Endothelial cell of umbilical vein (primary cell): ENCODE measurements at regions not wholly inside any gene's neighbourhood (a gene's known extent, or its start where the extent isn't known, plus 50 kb on each side); places are given as distances from the start of the nearest gene placed in this dataset.

ENCODE experiments used
- BruUV-seq: library from RNA; stranded (reverse); fragments of 400-500 nt; replicated peaks from 2 replicates; lab custom pipeline; 2021; lab: Mats Ljungman, UMichigan
- CTCF ChIA-PET: fragments of 300-600, 350-600 bp; sonication (Branson Sonifier 250); formaldehyde crosslinking; loops from one replicate; lab custom pipeline; 2021; ENCODE audit warnings: antibody characterized with exemption, inconsistent platforms; lab: Charles Lee
- POLR2A ChIA-PET: fragments of 300-600, 350-600 bp; sonication (Branson Sonifier 250); formaldehyde crosslinking; loops from one replicate; lab custom pipeline; 2021; ENCODE audit warnings: antibody characterized with exemption, inconsistent platforms; lab: Charles Lee
- DNase-seq: peaks from one replicate; pipeline ENCODE4 v3.0.0-alpha.2; 2011; ENCODE audit warnings: low read depth, low spot score
- FAIRE-seq: peaks from 2 replicates; lab custom pipeline; 2011; peaks lifted over from hg19 to GRCh38; lab: Jason Lieb, UNC
- H2AFZ ChIP-seq: 2 replicates; pipeline ENCODE4 v1.6.0; 2012; ENCODE audit warnings: low read depth, low read length, control low read depth, inconsistent platforms
- H3K27ac ChIP-seq: 2 replicates; pipeline ENCODE4 v1.5.1; 2011; ENCODE audit warnings: low read depth, mild to moderate bottlenecking, control low read depth, low read length, moderate library complexity; ENCODE audit not compliant: insufficient read depth
- H3K27me3 ChIP-seq, 2 experiments: 2 replicates each; pipeline versions ENCODE4 v1.6.0 to v1.6.1; 2011; ENCODE audit warnings: low read length in 2 of 2, mixed read lengths in 1 of 2; ENCODE audit not compliant: control insufficient read depth in 2 of 2, insufficient read depth in 2 of 2
- H3K36me3 ChIP-seq, 2 experiments: 2 replicates in 1 of 2; 3 replicates in 1 of 2; pipeline ENCODE4 v1.5.1; 2011; ENCODE audit warnings: low read length in 2 of 2, mild to moderate bottlenecking in 1 of 2, moderate library complexity in 1 of 2; ENCODE audit not compliant: control insufficient read depth in 2 of 2, insufficient read depth in 2 of 2; ENCODE audit errors: extremely low read depth in 1 of 2
- H3K4me1 ChIP-seq: 3 replicates; pipeline ENCODE4 v1.5.1; 2011; ENCODE audit warnings: mild to moderate bottlenecking, low read length; ENCODE audit not compliant: control insufficient read depth, insufficient read depth; ENCODE audit errors: extremely low read depth
- H3K4me2 ChIP-seq: 2 replicates; pipeline ENCODE4 v1.6.1; 2011; ENCODE audit warnings: low read length, control low read depth, mixed read lengths; ENCODE audit not compliant: insufficient read depth
- H3K4me3 ChIP-seq, 3 experiments: fragments of 200-600 bp in 1 of 3; sonication (generic), shearing (Covaris generic) in 1 of 3; replicated peaks in 1 of 3; 2 replicates each; pipeline ENCODE4 v1.5.1; 2011 to 2016; ENCODE audit warnings: control low read depth in 3 of 3, low read length in 3 of 3, mild to moderate bottlenecking in 2 of 3, inconsistent platforms in 1 of 3, low read depth in 1 of 3, moderate library complexity in 1 of 3; ENCODE audit not compliant: insufficient read depth in 1 of 3
- H3K79me2 ChIP-seq: 2 replicates; pipeline ENCODE4 v1.6.0; 2012; ENCODE audit warnings: low read length, inconsistent platforms; ENCODE audit not compliant: control insufficient read depth, insufficient read depth
- H3K9ac ChIP-seq: replicated peaks from 2 replicates; pipeline ENCODE3; 2011; ENCODE audit warnings: low read length, control low read depth; ENCODE audit not compliant: insufficient read depth; ENCODE audit errors: extremely low read depth
- H3K9me1 ChIP-seq: replicated peaks from 3 replicates; pipeline ENCODE4 v1.6.0; 2011; ENCODE audit warnings: mild to moderate bottlenecking, low read length; ENCODE audit not compliant: control insufficient read depth, insufficient read depth; ENCODE audit errors: extremely low read depth
- H3K9me3 ChIP-seq: replicated peaks from 2 replicates; pipeline ENCODE4 v1.5.1; 2012; ENCODE audit warnings: low read length, inconsistent platforms; ENCODE audit not compliant: control insufficient read depth, insufficient read depth
- H4K20me1 ChIP-seq: replicated peaks from 2 replicates; pipeline ENCODE3; 2011; ENCODE audit warnings: mild to moderate bottlenecking, low read length; ENCODE audit not compliant: control insufficient read depth, insufficient read depth; ENCODE audit errors: extremely low read depth
- EZH2 ChIP-seq: IDR thresholded peaks from 2 replicates; pipeline ENCODE4 v1.6.1; 2012; ENCODE audit warnings: borderline replicate concordance, low read depth, mild to moderate bottlenecking, moderate library complexity, low read length, inconsistent platforms; ENCODE audit not compliant: severe bottlenecking
- FOS ChIP-seq: IDR thresholded peaks from 2 replicates; pipeline ENCODE4 v1.6.1; 2011; ENCODE audit warnings: mild to moderate bottlenecking, low read length, moderate library complexity, borderline replicate concordance; ENCODE audit not compliant: insufficient read depth
- GATA2 ChIP-seq: IDR thresholded peaks from 2 replicates; pipeline ENCODE4 v1.7.0; 2011; ENCODE audit warnings: low read depth, mild to moderate bottlenecking, moderate library complexity, mixed read lengths, low read length; ENCODE audit not compliant: insufficient read length, insufficient read depth
- JUN ChIP-seq: IDR thresholded peaks from 2 replicates; pipeline ENCODE4 v1.6.1; 2011; ENCODE audit warnings: borderline replicate concordance, low read depth; ENCODE audit not compliant: insufficient read length, insufficient read depth
- MYC ChIP-seq: IDR thresholded peaks from one replicate; pipeline ENCODE4 v1.6.1; 2011; ENCODE audit warnings: mild to moderate bottlenecking, low read depth, low read length
- POLR2A ChIP-seq: IDR thresholded peaks from 2 replicates; pipeline ENCODE4 v1.6.1; 2012; ENCODE audit warnings: low read depth, mild to moderate bottlenecking, control low read depth, low read length
- POLR2AphosphoS5 ChIP-seq: IDR thresholded peaks from 2 replicates; pipeline ENCODE4 v1.6.1; 2012; ENCODE audit warnings: low read depth, mild to moderate bottlenecking, control low read depth, low read length, moderate library complexity; ENCODE audit not compliant: insufficient read depth
- dilution Hi-C: fragments of 300-500 bp; cut with MboI; formaldehyde crosslinking; loops from one replicate; pipeline ENCODE4 v1.15.0; 2019; ENCODE audit warnings: low sequenced_read_pairs; ENCODE audit not compliant: extremely low pct_ligation_motif_present
- intact Hi-C: fragments of 100-400 bp; cut with micrococcal nuclease; formaldehyde crosslinking; loops from one replicate; pipeline ENCODE4 v1.10.0; 2022
- TF ChIP-seq, protein P1 (sequence below), 2 donors: IDR thresholded peaks; 1 replicate in 1 of 2; 2 replicates in 1 of 2; pipeline ENCODE4 v1.5.1; 2011; ENCODE audit warnings: low read length in 2 of 2, mild to moderate bottlenecking in 2 of 2, moderate library complexity in 2 of 2, control low read depth in 1 of 2, inconsistent platforms in 1 of 2, low read depth in 1 of 2; ENCODE audit not compliant: insufficient read depth in 1 of 2; ENCODE audit errors: extremely low read depth in 1 of 2
- TF ChIP-seq, protein P2 (sequence below): IDR thresholded peaks from 2 replicates; pipeline ENCODE4 v1.6.1; 2011; ENCODE audit not compliant: insufficient read depth, insufficient read length

DNA sequence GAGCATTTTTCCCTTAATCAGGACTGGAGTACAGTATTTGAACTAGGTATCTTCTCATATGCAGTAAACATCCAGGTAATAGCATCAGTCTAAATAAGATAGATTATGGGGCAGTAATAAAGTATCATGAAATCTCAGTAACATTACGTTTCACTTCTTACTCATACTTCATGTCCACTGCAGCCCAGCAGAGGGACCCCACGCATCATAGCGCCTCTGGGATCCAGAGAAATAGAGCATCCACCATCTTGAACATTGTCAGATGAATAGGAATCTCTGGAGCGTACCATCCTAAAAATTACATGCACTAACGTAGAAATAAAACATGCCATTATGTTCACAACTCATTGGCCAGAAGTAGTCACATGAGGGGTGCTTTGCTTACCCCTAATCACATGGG lies 499.0 kb downstream of the CPS1 start:
- H3K36me3 ChIP-seq: no peaks in the 10 kb centered on the region
- H3K27ac ChIP-seq: no peak overlapping the region
- no peaks in the 10 kb centered on the region for H3K9me1 ChIP-seq
- H2AFZ ChIP-seq: no peak overlapping the region
- H3K4me2 ChIP-seq: no peak overlapping the region
- POLR2A ChIA-PET: no interaction called here
- no TSS peak for BruUV-seq
- no peaks in the 10 kb centered on the region for H3K9me3 ChIP-seq
- DNase-seq: no peak
- no peaks in the 10 kb centered on the region for H3K79me2 ChIP-seq
- dilution Hi-C loops (no loop called here), intact Hi-C loops (no loop called here)
- no peaks in the 10 kb centered on the region for H3K27me3 ChIP-seq
- no peak overlapping the region for H3K9ac ChIP-seq
- no peak overlapping the region for H3K4me3 ChIP-seq
- FAIRE-seq: no peak
- H3K4me1 ChIP-seq: no peaks in the 10 kb centered on the region
- CTCF ChIA-PET: interaction anchor here (1.0 to 2.6 kb wide), 3 partner anchors 10 to 1512 kb away, joined by 4 to 13 read pairs (median 4); no protein-coding TSS in a partner anchor
- H4K20me1 ChIP-seq: no peaks in the 10 kb centered on the region
- TF ChIP-seq MYC: no peak
- TF ChIP-seq, protein P1, sequence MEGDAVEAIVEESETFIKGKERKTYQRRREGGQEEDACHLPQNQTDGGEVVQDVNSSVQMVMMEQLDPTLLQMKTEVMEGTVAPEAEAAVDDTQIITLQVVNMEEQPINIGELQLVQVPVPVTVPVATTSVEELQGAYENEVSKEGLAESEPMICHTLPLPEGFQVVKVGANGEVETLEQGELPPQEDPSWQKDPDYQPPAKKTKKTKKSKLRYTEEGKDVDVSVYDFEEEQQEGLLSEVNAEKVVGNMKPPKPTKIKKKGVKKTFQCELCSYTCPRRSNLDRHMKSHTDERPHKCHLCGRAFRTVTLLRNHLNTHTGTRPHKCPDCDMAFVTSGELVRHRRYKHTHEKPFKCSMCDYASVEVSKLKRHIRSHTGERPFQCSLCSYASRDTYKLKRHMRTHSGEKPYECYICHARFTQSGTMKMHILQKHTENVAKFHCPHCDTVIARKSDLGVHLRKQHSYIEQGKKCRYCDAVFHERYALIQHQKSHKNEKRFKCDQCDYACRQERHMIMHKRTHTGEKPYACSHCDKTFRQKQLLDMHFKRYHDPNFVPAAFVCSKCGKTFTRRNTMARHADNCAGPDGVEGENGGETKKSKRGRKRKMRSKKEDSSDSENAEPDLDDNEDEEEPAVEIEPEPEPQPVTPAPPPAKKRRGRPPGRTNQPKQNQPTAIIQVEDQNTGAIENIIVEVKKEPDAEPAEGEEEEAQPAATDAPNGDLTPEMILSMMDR (IDR thresholded peaks at IDR 0.05; ENCODE audit: extremely low read depth in 1 of 2, insufficient read depth in 1 of 2, low read depth in 1 of 2, low read length in 2 of 2): peak in 1 of 2 donors; percentile 5

DNA sequence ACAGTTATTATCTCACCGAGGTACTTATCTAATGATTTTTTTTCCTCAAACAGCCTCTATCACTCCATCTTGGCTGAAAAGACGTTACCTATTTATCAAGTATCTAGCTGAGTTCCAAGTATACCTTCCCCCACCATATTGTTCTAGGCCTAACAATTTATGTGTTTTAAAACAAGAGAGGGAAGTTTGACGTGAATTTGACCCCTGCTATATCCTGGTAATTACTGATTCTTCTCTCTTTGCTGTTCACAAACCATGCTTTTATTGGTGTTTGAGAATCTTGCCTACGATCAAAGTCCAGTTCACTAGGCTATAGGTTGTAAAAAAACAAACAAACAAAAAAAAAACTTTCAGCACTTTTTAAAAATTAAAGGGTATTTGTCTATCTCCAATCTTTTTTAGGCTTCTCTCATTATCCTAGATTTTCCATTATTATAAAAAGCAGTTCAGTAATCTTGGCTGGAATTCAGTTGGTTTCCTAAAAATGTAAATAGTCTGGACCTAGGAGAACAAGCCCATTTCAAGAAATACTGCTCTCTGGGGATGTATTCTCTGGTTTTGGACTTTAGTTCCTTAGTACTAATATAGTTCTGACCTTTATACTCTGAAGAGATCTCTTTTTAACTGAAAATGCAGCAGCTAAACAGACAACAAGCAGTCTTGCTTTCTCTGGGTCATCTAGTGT lies 505.4 kb downstream of the CPS1 start:
- Histone ChIP-seq H3K27me3 (no peaks in the 10 kb centered on the region), H2AFZ (no peak overlapping the region), H3K9me1 (no peaks in the 10 kb centered on the region), H3K9me3 (no peaks in the 10 kb centered on the region), H3K27ac (no peak overlapping the region), H3K9ac (no peak overlapping the region), H3K79me2 (no peaks in the 10 kb centered on the region), H3K36me3 (no peaks in the 10 kb centered on the region), H4K20me1 (no peaks in the 10 kb centered on the region), H3K4me3 (no peak overlapping the region), H3K4me1 (no peaks in the 10 kb centered on the region), H3K4me2 (no peak overlapping the region)
- DNase-seq (no peak), FAIRE-seq (no peak)
- intact Hi-C loops (no loop called here), dilution Hi-C loops (no loop called here)
- ChIA-PET POLR2A (no interaction called here), CTCF (no interaction called here)
- TF ChIP-seq MYC: no peak
- TF ChIP-seq, protein P1 (IDR thresholded peaks at IDR 0.05; ENCODE audit: extremely low read depth in 1 of 2, insufficient read depth in 1 of 2, low read depth in 1 of 2, low read length in 2 of 2): no peak
- no peak for TF ChIP-seq JUN
- TF ChIP-seq FOS: no peak
- TF ChIP-seq, protein P2, sequence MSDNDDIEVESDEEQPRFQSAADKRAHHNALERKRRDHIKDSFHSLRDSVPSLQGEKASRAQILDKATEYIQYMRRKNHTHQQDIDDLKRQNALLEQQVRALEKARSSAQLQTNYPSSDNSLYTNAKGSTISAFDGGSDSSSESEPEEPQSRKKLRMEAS: no peak
- no peak for TF ChIP-seq GATA2
- TF ChIP-seq EZH2: no peak
- no peak for TF ChIP-seq POLR2AphosphoS5
- TF ChIP-seq POLR2A: no peak
- no TSS peak for BruUV-seq
